Neural cell (in vitro differentiated cells): ENCODE measurements at regions not wholly inside any gene's neighbourhood (a gene's known extent, or its start where the extent isn't known, plus 50 kb on each side); places are given as distances from the start of the nearest gene placed in this dataset.

ENCODE experiments used
- H2AFZ ChIP-seq: fragments of 200-600, 300-800 bp; sonication (generic), shearing (Covaris generic); 2 replicates; pipeline ENCODE4 v1.6.0; 2014; ENCODE audit warnings: low read depth, mild to moderate bottlenecking, antibody characterized with exemption, low read length, moderate library complexity
- H3F3A ChIP-seq: fragments of 200-600 bp; shearing (Covaris generic); 2 replicates; pipeline ENCODE4 v1.6.1; 2016; ENCODE audit warnings: mild to moderate bottlenecking, moderate library complexity, mixed read lengths, antibody characterized with exemption, low read length; ENCODE audit not compliant: insufficient read depth, poor library complexity, severe bottlenecking
- H3K27ac ChIP-seq: fragments of 200-600, 300-800 bp; sonication (generic), shearing (Covaris generic); 2 replicates; pipeline ENCODE4 v1.5.1; 2014; ENCODE audit warnings: mild to moderate bottlenecking, low read length, moderate library complexity
- H3K27me3 ChIP-seq: fragments of 300-800, 200-600 bp; sonication (generic), shearing (Covaris generic); 2 replicates; pipeline ENCODE4 v1.6.0; 2014; ENCODE audit warnings: mild to moderate bottlenecking, low read depth, low read length, moderate library complexity; ENCODE audit not compliant: insufficient read depth
- H3K36me3 ChIP-seq: fragments of 300-800, 200-600 bp; sonication (generic), shearing (Covaris generic); 2 replicates; pipeline ENCODE4 v1.5.1; 2014; ENCODE audit warnings: mild to moderate bottlenecking, antibody characterized with exemption, low read length, moderate library complexity; ENCODE audit not compliant: insufficient read depth
- H3K4me2 ChIP-seq: fragments of 300-800, 200-600 bp; sonication (generic), shearing (Covaris generic); 2 replicates; pipeline ENCODE4 v1.6.0; 2014; ENCODE audit warnings: mild to moderate bottlenecking, low read length
- H3K4me3 ChIP-seq: fragments of 300-800, 200-600 bp; sonication (generic), shearing (Covaris generic); 2 replicates; pipeline ENCODE4 v1.5.1; 2014; ENCODE audit warnings: mild to moderate bottlenecking, low read length, moderate library complexity
- H3K79me2 ChIP-seq: fragments of 200-600 bp; shearing (Covaris generic); replicated peaks from 2 replicates; pipeline ENCODE4 v1.6.0; 2014; ENCODE audit warnings: mild to moderate bottlenecking, low read length, moderate library complexity; ENCODE audit not compliant: insufficient read depth
- H3K9ac ChIP-seq: fragments of 300-800, 200-600 bp; sonication (generic), shearing (Covaris generic); 2 replicates; pipeline ENCODE4 v1.6.1; 2016; ENCODE audit warnings: mild to moderate bottlenecking, low read length, mixed read lengths
- H3K9me2 ChIP-seq: fragments of 200-600 bp; shearing (Covaris generic); 2 replicates; pipeline ENCODE4 v1.6.1; 2016; ENCODE audit warnings: mild to moderate bottlenecking, low read length, mixed read lengths; ENCODE audit not compliant: insufficient read depth
- H3K9me3 ChIP-seq: fragments of 200-600, 300-800 bp; sonication (generic), shearing (Covaris generic); 2 replicates; pipeline ENCODE4 v1.6.1; 2016; ENCODE audit warnings: mild to moderate bottlenecking, mixed run types, low read length, moderate library complexity, mixed read lengths
- H4K20me1 ChIP-seq: fragments of 200-600 bp; shearing (Covaris generic); 2 replicates; pipeline ENCODE4 v1.6.1; 2016; ENCODE audit warnings: mild to moderate bottlenecking, mixed run types; ENCODE audit not compliant: insufficient read depth
- EP300 ChIP-seq: fragments of 450-650 bp; conservative IDR thresholded peaks from 2 replicates; pipeline ENCODE4 v1.6.1; 2014; ENCODE audit warnings: antibody characterized with exemption, mild to moderate bottlenecking, moderate library complexity; ENCODE audit not compliant: poor library complexity, severe bottlenecking
- EZH2 ChIP-seq: fragments of 200-600, 300-800 bp; shearing (Covaris generic), sonication (generic); IDR thresholded peaks from 2 replicates; pipeline ENCODE4 v1.6.1; 2014; ENCODE audit warnings: antibody characterized with exemption, low read length, borderline replicate concordance, mild to moderate bottlenecking; ENCODE audit not compliant: insufficient read depth, poor library complexity, severe bottlenecking
- MXI1 ChIP-seq: fragments of 450-650 bp; conservative IDR thresholded peaks from 2 replicates; pipeline ENCODE4 v1.6.1; 2014; ENCODE audit warnings: antibody characterized with exemption, mild to moderate bottlenecking; ENCODE audit not compliant: poor library complexity, severe bottlenecking
- POLR2AphosphoS5 ChIP-seq: IDR thresholded peaks from 2 replicates; pipeline ENCODE4 v1.6.1; 2012
- RAD21 ChIP-seq: fragments of 450-650 bp; conservative IDR thresholded peaks from 2 replicates; pipeline ENCODE4 v1.6.1; 2014; ENCODE audit warnings: antibody characterized with exemption, mild to moderate bottlenecking, moderate library complexity
- SMC3 ChIP-seq: fragments of 450-650 bp; conservative IDR thresholded peaks from 2 replicates; pipeline ENCODE4 v1.6.1; 2014; ENCODE audit warnings: antibody characterized with exemption, mild to moderate bottlenecking, moderate library complexity; ENCODE audit not compliant: poor library complexity
- TAF1 ChIP-seq: IDR thresholded peaks from 2 replicates; pipeline ENCODE4 v1.6.1; 2012; ENCODE audit warnings: low read depth
- TF ChIP-seq, protein P1 (sequence below): fragments of 450-650 bp; IDR thresholded peaks from 2 replicates; pipeline ENCODE4 v1.5.1; 2014; ENCODE audit warnings: antibody characterized with exemption, mild to moderate bottlenecking, moderate library complexity; ENCODE audit not compliant: poor library complexity, severe bottlenecking
- TF ChIP-seq, protein P2 (sequence below): IDR thresholded peaks from 2 replicates; pipeline ENCODE4 v1.6.1; 2012; ENCODE audit warnings: borderline replicate concordance

DNA sequence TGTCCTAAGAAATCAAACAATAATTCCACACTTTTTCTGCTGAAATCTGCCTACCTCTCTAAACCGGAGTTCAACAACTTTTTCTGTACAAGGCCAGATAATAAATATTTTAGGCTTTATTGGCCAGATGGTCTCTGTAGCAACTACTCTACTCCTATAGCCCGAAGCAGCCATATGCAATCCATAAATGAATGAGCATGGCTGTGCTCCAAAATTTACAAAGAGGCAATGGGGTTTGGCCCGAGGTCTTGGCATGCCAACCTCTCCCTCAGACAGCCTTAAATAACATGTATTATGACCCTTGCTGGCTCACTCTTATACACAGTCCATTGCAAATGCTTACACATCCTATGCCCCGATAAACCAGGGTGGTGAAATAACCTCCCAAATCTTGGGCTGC, 98.6 kb upstream of the GPM6A start:
- Histone ChIP-seq H3K36me3 (no peaks in the 10 kb centered on the region), H3F3A (no peaks in the 10 kb centered on the region), H3K4me3 (no peak overlapping the region), H2AFZ (no peak overlapping the region), H3K4me2 (no peak overlapping the region), H3K27me3 (no peaks in the 10 kb centered on the region), H4K20me1 (no peaks in the 10 kb centered on the region), H3K9ac (no peak overlapping the region), H3K79me2 (no peaks in the 10 kb centered on the region), H3K9me2 (no peaks in the 10 kb centered on the region), H3K27ac (no peak overlapping the region), H3K9me3 (no peaks in the 10 kb centered on the region)
- TF ChIP-seq SMC3 (no peak), POLR2AphosphoS5 (no peak), EZH2 (no peak), TAF1 (no peak)
- TF ChIP-seq, protein P1, sequence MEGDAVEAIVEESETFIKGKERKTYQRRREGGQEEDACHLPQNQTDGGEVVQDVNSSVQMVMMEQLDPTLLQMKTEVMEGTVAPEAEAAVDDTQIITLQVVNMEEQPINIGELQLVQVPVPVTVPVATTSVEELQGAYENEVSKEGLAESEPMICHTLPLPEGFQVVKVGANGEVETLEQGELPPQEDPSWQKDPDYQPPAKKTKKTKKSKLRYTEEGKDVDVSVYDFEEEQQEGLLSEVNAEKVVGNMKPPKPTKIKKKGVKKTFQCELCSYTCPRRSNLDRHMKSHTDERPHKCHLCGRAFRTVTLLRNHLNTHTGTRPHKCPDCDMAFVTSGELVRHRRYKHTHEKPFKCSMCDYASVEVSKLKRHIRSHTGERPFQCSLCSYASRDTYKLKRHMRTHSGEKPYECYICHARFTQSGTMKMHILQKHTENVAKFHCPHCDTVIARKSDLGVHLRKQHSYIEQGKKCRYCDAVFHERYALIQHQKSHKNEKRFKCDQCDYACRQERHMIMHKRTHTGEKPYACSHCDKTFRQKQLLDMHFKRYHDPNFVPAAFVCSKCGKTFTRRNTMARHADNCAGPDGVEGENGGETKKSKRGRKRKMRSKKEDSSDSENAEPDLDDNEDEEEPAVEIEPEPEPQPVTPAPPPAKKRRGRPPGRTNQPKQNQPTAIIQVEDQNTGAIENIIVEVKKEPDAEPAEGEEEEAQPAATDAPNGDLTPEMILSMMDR: no peak

DNA sequence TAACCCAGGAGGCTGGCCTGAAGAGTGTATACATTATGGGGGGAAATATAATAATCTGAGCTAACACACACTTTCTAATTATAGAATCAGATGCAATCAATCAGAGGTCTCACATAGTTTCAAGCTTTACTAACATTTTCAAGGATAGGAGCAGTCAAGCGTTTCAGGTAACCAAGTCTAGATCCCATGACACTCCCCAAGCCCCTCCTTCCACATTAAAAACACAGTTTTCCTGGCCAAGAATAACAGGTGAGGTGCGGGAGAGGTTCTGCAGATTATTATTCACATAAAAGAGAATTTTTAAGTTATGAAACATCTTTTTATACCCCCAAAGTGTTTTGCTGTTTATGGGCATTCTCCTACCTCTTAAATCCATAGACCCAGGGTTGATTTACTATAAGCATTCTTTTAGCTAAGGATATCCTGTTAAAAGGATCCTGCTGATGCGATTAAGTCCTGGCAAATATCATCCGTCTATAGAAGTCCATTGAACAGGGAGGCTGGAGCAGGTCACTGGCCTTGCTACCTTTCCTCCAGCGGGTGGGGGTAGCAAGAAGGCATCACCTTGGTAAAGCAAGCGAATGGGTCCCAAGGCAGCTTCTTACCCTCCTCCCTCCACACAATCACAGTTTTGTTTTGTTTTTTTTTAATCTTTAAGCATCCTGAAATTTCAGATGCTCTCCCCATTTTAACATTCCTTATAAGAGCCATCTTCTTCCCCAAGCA, 104.7 kb upstream of the GPM6A start:
- no peak overlapping the region for H2AFZ ChIP-seq
- no peak overlapping the region for H3K4me3 ChIP-seq
- no peaks in the 10 kb centered on the region for H3K36me3 ChIP-seq
- H4K20me1 ChIP-seq: no peaks in the 10 kb centered on the region
- H3K9me3 ChIP-seq: no peaks in the 10 kb centered on the region
- TF ChIP-seq RAD21 (no peak), SMC3 (no peak), TAF1 (no peak), EZH2 (no peak), EP300 (no peak), MXI1 (no peak), POLR2AphosphoS5 (no peak)
- TF ChIP-seq, protein P1: no peak
- TF ChIP-seq, protein P2, sequence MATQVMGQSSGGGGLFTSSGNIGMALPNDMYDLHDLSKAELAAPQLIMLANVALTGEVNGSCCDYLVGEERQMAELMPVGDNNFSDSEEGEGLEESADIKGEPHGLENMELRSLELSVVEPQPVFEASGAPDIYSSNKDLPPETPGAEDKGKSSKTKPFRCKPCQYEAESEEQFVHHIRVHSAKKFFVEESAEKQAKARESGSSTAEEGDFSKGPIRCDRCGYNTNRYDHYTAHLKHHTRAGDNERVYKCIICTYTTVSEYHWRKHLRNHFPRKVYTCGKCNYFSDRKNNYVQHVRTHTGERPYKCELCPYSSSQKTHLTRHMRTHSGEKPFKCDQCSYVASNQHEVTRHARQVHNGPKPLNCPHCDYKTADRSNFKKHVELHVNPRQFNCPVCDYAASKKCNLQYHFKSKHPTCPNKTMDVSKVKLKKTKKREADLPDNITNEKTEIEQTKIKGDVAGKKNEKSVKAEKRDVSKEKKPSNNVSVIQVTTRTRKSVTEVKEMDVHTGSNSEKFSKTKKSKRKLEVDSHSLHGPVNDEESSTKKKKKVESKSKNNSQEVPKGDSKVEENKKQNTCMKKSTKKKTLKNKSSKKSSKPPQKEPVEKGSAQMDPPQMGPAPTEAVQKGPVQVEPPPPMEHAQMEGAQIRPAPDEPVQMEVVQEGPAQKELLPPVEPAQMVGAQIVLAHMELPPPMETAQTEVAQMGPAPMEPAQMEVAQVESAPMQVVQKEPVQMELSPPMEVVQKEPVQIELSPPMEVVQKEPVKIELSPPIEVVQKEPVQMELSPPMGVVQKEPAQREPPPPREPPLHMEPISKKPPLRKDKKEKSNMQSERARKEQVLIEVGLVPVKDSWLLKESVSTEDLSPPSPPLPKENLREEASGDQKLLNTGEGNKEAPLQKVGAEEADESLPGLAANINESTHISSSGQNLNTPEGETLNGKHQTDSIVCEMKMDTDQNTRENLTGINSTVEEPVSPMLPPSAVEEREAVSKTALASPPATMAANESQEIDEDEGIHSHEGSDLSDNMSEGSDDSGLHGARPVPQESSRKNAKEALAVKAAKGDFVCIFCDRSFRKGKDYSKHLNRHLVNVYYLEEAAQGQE: no peak
- H3F3A ChIP-seq: no peaks in the 10 kb centered on the region
- H3K79me2 ChIP-seq: no peaks in the 10 kb centered on the region
- no peaks in the 10 kb centered on the region for H3K27me3 ChIP-seq
- H3K9me2 ChIP-seq: no peaks in the 10 kb centered on the region
- no peak overlapping the region for H3K9ac ChIP-seq
- no peak overlapping the region for H3K27ac ChIP-seq
- no peak overlapping the region for H3K4me2 ChIP-seq
